Right ventricle myocardium inferior (tissue), 1 donor: ENCODE measurements at regions not wholly inside any gene's neighbourhood (a gene's known extent, or its start where the extent isn't known, plus 50 kb on each side); places are given as distances from the start of the nearest gene placed in this dataset.
"Not testable (repeated sequence)": the region's sequence is repeated elsewhere in the genome, so short reads cannot be mapped to it uniquely, and the experiment has no call there.

Experiments used
- ATAC-seq: fragments of 200-7000 bp; cut with Tn5 transposase; one replicate; pipeline ENCODE4 v1.9.1; 2020; ENCODE audit warnings: mild to moderate bottlenecking, moderate library complexity
- DNase-seq: peaks from one replicate; pipeline ENCODE4 v3.0.0; 2021; ENCODE audit errors: missing footprints
- intact Hi-C: fragments of 100-400 bp; cut with DNase I; formaldehyde crosslinking; loops from one replicate; pipeline ENCODE4 v1.11.0; 2022
- donor health status: DM: no; HTN: yes; CAD: no; lungs with severe emphysema.

- no peak for ATAC-seq
- intact Hi-C loops = no loop called here
- DNase-seq = no peak
These were observed 139.4 kb upstream of the CXorf66 start for GRCh38 chrX:140104760-140105159.

- DNase-seq = no peak
- intact Hi-C loops = no loop called here
- no peak for ATAC-seq
These were observed 133.9 kb upstream of the CXorf66 start for GRCh38 chrX:140099221-140099620.

GRCh38 chrX:140092121-140092520, 126.8 kb upstream of the CXorf66 start:
- intact Hi-C loops = no loop called here

DNA sequence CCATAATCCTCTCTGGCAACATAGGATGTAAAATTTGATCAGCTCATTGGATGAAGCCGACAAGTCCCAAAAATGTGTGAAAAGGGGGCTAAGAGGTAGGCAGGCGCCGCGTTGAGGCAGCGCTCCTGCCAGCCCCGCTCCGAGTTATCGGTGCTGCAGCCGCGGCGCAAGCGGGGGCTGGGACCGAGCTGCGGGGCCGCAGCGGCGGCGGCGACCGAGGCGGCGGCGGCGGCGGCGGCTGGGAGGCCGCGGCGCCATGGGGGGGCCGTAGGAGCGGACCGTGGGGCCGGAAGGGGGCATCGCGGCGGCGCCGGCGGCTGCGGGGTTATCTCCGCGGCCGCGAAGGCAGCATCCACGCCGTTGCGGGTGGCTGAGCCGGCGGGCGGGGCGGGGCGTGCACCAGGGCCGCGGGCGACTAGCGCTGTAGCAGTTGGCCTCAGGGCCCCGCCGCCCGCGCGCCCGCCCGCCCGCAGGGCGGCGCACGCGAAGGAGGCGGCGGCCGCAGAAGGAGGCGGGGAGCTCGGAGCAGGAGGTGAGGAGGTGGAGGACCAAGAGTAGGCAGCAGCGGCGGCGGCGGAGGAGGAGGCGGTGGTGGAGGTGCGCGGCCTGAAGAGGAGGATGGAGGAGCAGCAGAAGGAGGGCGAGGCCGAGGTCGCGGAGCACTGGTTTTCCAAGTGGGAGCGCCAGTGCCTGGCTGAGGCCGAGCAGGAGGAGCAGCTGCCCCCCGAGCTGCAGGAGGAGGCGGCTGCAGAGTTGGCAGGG, 126.0 kb upstream of the CXorf66 start:
- DNase-seq = no peak
- ATAC-seq = peak; percentile 62
- intact Hi-C loops = no loop called here

More at GRCh38 chrX:140092121-140092520, 126.8 kb upstream of the CXorf66 start:
- no peak for ATAC-seq
- no peak for DNase-seq

DNA sequence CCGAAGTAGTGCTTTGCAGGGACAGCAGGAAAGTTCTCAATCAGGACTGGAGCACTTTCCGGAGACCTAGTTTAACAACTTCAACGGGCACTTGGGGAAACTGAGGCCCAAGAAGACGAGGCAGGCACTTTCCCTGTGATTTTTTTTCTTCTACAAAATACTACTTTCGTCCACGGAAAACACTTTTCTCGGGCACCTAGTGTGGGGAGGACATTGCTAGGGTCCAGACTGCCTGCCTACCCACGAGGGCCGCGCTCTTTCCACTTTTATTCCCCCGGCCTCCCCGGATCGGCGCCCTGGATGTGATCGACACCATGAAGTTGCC, 125.4 kb upstream of the CXorf66 start:
- ATAC-seq (no peak), DNase-seq (no peak)
- intact Hi-C loops = no loop called here

GRCh38 chrX:140088438-140088837, 123.1 kb upstream of the CXorf66 start:
- DNase-seq (no peak), ATAC-seq (no peak)
- intact Hi-C loops = no loop called here

DNA sequence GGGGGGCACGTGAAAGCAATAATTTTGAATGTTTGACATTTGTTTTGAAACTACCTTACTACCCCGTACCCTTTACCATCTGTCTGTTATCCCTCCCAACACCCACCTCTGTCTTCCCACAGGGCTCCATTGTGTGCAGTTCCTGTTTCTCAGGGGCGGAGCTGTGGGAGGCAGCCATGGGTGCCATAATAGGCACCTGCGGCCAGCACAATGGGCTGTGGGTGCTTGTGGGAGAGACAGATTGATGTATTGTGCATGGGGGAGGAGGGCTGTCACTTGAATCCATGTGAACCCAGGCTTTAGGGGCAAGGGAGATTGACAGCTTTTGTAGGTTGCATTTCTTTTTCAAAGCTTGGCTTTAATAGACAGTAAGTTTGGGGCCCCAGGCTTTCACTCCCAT, 122.6 kb upstream of the CXorf66 start:
- ATAC-seq (no peak), DNase-seq (no peak)
- intact Hi-C loops = no loop called here

GRCh38 chrX:140086691-140087090, 121.4 kb upstream of the CXorf66 start:
- intact Hi-C loops = no loop called here
- no peak for DNase-seq
- no peak for ATAC-seq

DNA sequence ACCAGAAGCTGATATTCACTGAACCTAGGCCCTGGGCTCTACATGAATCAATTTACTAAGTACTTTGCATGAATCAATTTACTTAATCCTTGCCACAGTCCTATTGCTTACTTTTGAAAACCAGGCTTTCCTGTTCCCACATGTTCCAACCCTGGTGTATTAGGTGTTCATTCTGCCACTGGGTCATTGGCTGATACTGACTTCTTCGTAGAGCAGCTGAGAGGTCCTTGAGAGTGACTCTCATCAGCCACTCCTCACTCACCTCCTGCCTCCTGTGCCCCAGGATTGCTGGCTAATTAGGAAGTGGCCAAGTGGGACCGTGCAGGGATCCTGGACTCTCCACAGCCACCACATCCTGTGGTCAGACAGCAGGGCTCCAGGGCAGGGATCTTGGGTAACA, 109.5 kb upstream of the CXorf66 start:
- intact Hi-C loops, DNase-seq, ATAC-seq: not testable (repeated sequence)

DNA sequence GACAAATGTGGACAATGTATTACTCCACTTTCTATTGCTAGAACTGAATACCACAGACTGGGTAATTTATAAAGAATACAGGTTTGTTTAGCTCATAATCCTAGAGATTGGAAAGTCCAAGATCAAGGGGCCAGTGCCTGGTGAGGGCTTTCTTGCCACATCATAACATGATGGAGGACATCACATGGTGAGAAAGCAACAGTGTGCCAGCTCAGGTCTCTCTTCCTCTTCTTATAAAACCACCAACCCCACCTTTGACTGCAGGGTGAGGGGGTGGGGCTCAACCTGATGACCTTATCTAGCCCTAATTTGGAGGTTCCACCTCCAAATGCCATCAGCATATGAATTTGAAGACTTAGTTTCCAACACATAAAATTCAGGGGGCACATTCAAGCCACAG, 105.7 kb upstream of the CXorf66 start:
- ATAC-seq (no peak), DNase-seq (no peak)
- intact Hi-C loops = no loop called here

- ATAC-seq (no peak), DNase-seq (no peak)
- intact Hi-C loops = no loop called here
These were observed 100.8 kb upstream of the CXorf66 start for GRCh38 chrX:140065961-140066662.

DNA sequence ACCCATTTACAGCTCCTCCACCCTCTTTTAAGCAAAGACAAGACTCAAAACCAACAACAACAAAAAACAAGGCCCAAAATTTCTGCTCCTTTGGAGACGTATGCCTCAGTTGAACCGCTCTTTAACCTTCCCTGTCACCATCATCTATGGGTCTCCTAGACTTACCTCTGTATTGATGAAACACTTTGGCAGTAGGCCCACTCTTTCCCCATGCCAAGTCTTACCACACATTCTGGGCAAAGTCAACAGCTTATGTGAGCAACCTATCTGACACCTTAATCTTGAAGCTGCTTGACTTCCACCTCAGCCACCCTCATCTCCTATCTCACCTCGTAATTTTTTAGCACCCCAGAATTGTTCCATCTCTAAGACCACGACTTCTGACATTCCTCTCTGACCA, 99.7 kb upstream of the CXorf66 start:
- DNase-seq (no peak), ATAC-seq (no peak)
- intact Hi-C loops = no loop called here

GRCh38 chrX:140057001-140057411, 91.7 kb upstream of the CXorf66 start:
- DNase-seq (peak; percentile 74), ATAC-seq (peak; percentile 62)
- intact Hi-C loops = loop anchor here (5.0 to 10.0 kb wide), 3 partner anchors 85 to 605 kb away; partner anchors contain the start of gene SOX3

- no peak for DNase-seq
- intact Hi-C loops = loop anchor here (10.0 kb wide), 1 partner anchor 451 kb away; the partner anchor contains the start of gene SOX3
- ATAC-seq = no peak
These were observed 88.5 kb upstream of the CXorf66 start for GRCh38 chrX:140053846-140054245.

DNA sequence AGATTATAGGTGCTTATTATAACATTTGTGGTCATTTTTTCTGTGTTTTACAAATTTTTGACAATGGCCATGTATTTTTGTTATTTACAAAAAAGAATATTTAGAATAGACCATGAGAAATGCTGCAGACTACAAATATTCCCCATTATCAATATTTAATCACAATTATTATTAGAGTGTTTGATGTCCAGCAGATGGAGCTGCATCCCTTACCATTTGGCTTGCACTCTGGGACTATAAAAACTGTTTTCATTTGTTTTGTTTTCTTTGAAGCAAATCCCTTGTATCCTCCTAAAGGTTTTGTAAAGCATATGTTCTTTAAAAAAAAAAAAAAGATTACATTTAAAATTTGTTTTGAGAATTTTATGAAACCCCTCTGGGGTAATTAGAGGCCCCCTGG, 85.6 kb upstream of the CXorf66 start:
- intact Hi-C loops = loop anchor here (10.0 kb wide), 1 partner anchor 454 kb away; the partner anchor contains the start of gene SOX3
- no peak for DNase-seq
- ATAC-seq = no peak

- ATAC-seq (no peak), DNase-seq (no peak)
- intact Hi-C loops = no loop called here
These were observed 75.1 kb upstream of the CXorf66 start for GRCh38 chrX:140040386-140040785.

- no peak for ATAC-seq
These were observed 73.5 kb upstream of the CXorf66 start for GRCh38 chrX:140038842-140039241.

GRCh38 chrX:140034916-140035315, 69.6 kb upstream of the CXorf66 start:
- DNase-seq (no peak), ATAC-seq (no peak)
- intact Hi-C loops = no loop called here

More at GRCh38 chrX:140038842-140039241, 73.5 kb upstream of the CXorf66 start:
- DNase-seq = no peak
- intact Hi-C loops = no loop called here

DNA sequence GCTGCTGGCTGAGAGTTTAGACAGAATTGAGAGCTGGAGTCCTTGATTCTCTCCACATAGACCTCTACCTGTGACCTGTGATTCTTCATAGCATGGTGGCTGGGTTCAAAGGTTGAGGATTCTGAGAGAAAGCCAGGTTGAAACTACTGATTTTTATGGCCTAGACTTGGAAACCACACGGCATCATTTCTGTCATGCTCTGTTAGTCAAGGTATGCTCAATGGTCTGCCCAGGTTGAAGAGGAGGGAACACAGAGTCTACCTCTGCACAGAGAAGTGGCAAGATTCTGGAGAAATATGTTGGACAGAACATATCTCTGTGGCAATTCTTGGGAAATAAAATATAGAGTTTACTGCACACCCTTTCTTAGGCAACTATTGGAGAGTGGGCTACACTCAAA, 57.2 kb upstream of the CXorf66 start:
- intact Hi-C loops = no loop called here
- ATAC-seq (no peak), DNase-seq (no peak)

GRCh38 chrX:140019134-140019533, 53.8 kb upstream of the CXorf66 start:
- ATAC-seq, intact Hi-C loops, DNase-seq: not testable (repeated sequence)
